Sigmoid colon (tissue), 6 donors: ENCODE measurements at regions not wholly inside any gene's neighbourhood (a gene's known extent, or its start where the extent isn't known, plus 50 kb on each side); places are given as distances from the start of the nearest gene placed in this dataset.

ENCODE experiments used
- DNase-seq: peaks from one replicate; pipeline ENCODE4 v3.0.0-alpha.2; 2019
- H3K27ac ChIP-seq, 4 donors: fragments of 200-600 bp; sonication (generic); one replicate each; pipeline ENCODE4 v1.5.1; 2016 to 2019; ENCODE audit warnings: mild to moderate bottlenecking in 1 of 4
- H3K27me3 ChIP-seq, 3 donors: fragments of 200-600 bp; sonication (generic); one replicate each; pipeline ENCODE4 v1.5.1; 2019; ENCODE audit warnings: mild to moderate bottlenecking in 1 of 3
- H3K36me3 ChIP-seq, 4 donors: fragments of 200-600 bp; sonication (generic); one replicate each; pipeline ENCODE4 v1.5.1; 2016 to 2019
- H3K4me1 ChIP-seq, 4 donors: fragments of 200-600 bp; sonication (generic); one replicate each; pipeline ENCODE4 v1.5.1; 2017 to 2019
- H3K4me3 ChIP-seq, 4 donors: fragments of 200-600 bp; sonication (generic); one replicate each; pipeline ENCODE4 v1.5.1; 2017 to 2019; ENCODE audit warnings: mild to moderate bottlenecking in 2 of 4, moderate library complexity in 1 of 4
- H3K9me3 ChIP-seq, 4 donors: fragments of 200-600 bp in 3 of 4; sonication (generic) in 3 of 4; one replicate each; pipeline versions ENCODE4 v1.5.1 to v1.6.1; 2013 to 2019
- EP300 ChIP-seq, 4 donors: sonication (generic); formaldehyde crosslinking; IDR thresholded peaks; one replicate each; pipeline ENCODE4 v1.6.1; 2017; ENCODE audit warnings: antibody characterized with exemption in 4 of 4
- POLR2A ChIP-seq, 2 donors: fragments of 450-650 bp; IDR thresholded peaks; one replicate each; pipeline ENCODE4 v1.6.1; 2016; ENCODE audit warnings: antibody characterized with exemption in 2 of 2, mild to moderate bottlenecking in 2 of 2, moderate library complexity in 2 of 2
- POLR2AphosphoS5 ChIP-seq, 4 donors: sonication (generic); formaldehyde crosslinking; IDR thresholded peaks; one replicate each; pipeline ENCODE4 v1.6.1; 2017; ENCODE audit warnings: antibody characterized with exemption in 4 of 4
- WGBS, 2 donors: extraction: QIAGEN DNeasy Blood & Tissue Kit; methylation state at CpG; one replicate each; pipeline ENCODE4 v1.1.7; 2013; 5-methylcytosine and 5-hydroxymethylcytosine counted together
- intact Hi-C: fragments of 100-400 bp; cut with DNase I; formaldehyde crosslinking; loops from one replicate; pipeline ENCODE4 v1.15.1; 2023
- TF ChIP-seq, protein P1 (sequence below), 4 experiments: fragments of 450-650 bp in 3 of 4; fragments of 200-600 bp in 1 of 4; IDR thresholded peaks; one replicate each; pipeline ENCODE4 v1.5.1; 2016 to 2019; ENCODE audit warnings: antibody characterized with exemption in 4 of 4, mild to moderate bottlenecking in 3 of 4, moderate library complexity in 2 of 4
- donor health status: healthy with polysubstance abuse.
- donor health status: healthy.

DNA sequence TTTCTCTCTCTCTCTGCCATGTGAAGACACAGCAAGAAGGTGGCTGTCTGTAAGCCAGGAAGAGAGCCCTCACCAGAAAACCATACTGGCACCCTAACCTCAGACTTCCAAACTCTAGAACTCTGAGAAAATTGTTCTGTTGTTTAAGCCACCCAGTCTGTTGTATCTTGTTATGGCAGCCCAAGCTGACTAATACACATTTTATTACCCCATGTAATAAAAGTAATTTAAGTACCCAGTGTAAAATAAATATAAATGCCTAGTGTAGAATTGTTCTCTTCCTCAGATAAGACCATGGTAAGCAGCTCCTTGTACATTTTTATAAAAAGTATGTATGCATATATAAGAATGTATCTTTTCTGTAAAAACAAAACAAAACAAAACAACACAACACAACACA, 119.7 kb downstream of the DTL start:
- TF ChIP-seq EP300 (IDR thresholded peaks at IDR 0.05) (no peak), POLR2A (IDR thresholded peaks at IDR 0.05) (no peak), POLR2AphosphoS5 (IDR thresholded peaks at IDR 0.05) (no peak)
- TF ChIP-seq, protein P1, sequence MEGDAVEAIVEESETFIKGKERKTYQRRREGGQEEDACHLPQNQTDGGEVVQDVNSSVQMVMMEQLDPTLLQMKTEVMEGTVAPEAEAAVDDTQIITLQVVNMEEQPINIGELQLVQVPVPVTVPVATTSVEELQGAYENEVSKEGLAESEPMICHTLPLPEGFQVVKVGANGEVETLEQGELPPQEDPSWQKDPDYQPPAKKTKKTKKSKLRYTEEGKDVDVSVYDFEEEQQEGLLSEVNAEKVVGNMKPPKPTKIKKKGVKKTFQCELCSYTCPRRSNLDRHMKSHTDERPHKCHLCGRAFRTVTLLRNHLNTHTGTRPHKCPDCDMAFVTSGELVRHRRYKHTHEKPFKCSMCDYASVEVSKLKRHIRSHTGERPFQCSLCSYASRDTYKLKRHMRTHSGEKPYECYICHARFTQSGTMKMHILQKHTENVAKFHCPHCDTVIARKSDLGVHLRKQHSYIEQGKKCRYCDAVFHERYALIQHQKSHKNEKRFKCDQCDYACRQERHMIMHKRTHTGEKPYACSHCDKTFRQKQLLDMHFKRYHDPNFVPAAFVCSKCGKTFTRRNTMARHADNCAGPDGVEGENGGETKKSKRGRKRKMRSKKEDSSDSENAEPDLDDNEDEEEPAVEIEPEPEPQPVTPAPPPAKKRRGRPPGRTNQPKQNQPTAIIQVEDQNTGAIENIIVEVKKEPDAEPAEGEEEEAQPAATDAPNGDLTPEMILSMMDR (IDR thresholded peaks at IDR 0.05): no peak
- H3K27ac ChIP-seq: no peak overlapping the region
- no peak for DNase-seq
- no peak overlapping the region for H3K4me3 ChIP-seq
- no peaks in the 10 kb centered on the region for H3K4me1 ChIP-seq
- H3K9me3 ChIP-seq: peaks cover 0 to 5% (median 0%) of the 10 kb centered on the region in 4 donors
- H3K36me3 ChIP-seq: no peaks in the 10 kb centered on the region
- intact Hi-C loops: no loop called here
- H3K27me3 ChIP-seq: no peaks in the 10 kb centered on the region

DNA sequence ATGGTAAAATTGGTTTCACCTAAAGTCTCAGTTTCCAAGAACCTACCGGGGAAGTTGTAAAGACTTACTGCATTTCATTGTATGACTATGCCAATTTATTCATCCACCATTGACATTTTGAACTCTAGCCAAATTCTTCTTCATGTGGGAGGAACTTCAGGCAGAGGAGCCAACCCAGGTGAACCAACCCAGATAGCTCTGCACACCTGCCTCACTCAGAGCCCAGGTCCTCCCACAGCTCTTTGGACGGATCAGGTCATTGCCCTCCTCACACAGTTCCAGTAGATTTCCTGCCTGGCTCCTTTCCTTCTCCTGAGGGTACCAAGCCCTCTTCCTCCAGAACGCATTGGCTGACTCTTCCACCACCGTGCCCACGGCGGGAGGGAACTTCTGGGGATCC, 121.7 kb downstream of the DTL start:
- intact Hi-C loops: no loop called here
- Histone ChIP-seq H3K4me1 (peaks cover 0 to 15% (median 7%) of the 10 kb centered on the region in 4 donors), H3K36me3 (no peaks in the 10 kb centered on the region), H3K27me3 (no peaks in the 10 kb centered on the region), H3K27ac (no peak overlapping the region), H3K9me3 (peaks cover 0 to 5% (median 0%) of the 10 kb centered on the region in 4 donors), H3K4me3 (no peak overlapping the region)
- TF ChIP-seq POLR2A (IDR thresholded peaks at IDR 0.05) (no peak), EP300 (IDR thresholded peaks at IDR 0.05) (no peak), POLR2AphosphoS5 (IDR thresholded peaks at IDR 0.05) (no peak)
- TF ChIP-seq, protein P1 (IDR thresholded peaks at IDR 0.05): no peak
- no peak for DNase-seq
- WGBS, 2 donors: 70 to 83% methylated on average over 6 of the region's 6 CpGs

DNA sequence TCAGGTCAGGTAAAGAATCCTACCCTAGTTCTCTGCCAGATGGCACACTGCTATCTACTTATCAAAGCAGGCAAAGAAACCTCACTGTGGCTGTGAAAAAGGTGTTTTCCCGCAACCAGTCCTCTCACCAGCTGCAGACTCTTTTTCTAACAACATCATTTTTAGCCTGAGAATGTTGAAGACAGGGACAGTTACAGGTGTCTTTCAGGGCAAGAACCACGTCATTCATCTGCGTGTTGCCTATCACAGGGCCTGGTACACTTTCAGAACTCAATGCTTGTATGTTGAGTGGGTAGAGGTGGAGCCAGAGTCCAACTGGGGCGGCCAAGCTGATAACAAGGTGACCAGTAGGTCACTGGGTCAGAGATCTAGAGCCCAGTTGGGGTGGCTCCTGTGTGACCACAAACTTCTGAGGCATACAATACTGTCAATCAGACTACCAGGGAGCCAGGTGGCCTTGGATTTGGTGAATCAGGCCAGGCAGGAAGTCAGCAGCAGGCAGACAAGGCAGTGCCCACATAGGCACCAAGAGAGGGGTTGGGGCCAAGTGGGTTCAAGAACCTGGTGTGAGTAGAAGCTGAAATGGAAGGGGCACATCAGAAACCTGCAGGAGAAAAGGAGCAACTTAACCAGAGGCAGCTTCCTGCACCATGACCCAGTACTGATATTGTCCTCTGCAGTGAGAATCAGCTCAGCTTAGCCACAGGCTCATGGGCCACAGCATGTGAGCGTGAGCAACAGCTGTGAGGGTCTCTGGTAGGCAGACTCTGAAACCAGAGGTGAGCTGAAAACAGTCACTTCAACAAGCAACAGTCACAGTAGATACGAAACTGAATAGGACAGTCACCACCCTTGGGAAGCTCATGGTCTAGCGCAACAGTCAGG, 123.6 kb downstream of the DTL start:
- no peak for DNase-seq
- H3K36me3 ChIP-seq: no peaks in the 10 kb centered on the region
- no peak overlapping the region for H3K27ac ChIP-seq
- H3K4me3 ChIP-seq: no peak overlapping the region
- peaks cover 0 to 5% (median 0%) of the 10 kb centered on the region in 4 donors for H3K9me3 ChIP-seq
- intact Hi-C loops: no loop called here
- peaks cover 0 to 25% (median 19%) of the 10 kb centered on the region in 4 donors for H3K4me1 ChIP-seq
- TF ChIP-seq POLR2A (IDR thresholded peaks at IDR 0.05) (no peak), POLR2AphosphoS5 (IDR thresholded peaks at IDR 0.05) (no peak), EP300 (IDR thresholded peaks at IDR 0.05) (no peak)
- TF ChIP-seq, protein P1 (IDR thresholded peaks at IDR 0.05): no peak
- 85 to 94% methylated on average over 7 of the region's 7 CpGs for WGBS, 2 donors
- H3K27me3 ChIP-seq: no peaks in the 10 kb centered on the region

DNA sequence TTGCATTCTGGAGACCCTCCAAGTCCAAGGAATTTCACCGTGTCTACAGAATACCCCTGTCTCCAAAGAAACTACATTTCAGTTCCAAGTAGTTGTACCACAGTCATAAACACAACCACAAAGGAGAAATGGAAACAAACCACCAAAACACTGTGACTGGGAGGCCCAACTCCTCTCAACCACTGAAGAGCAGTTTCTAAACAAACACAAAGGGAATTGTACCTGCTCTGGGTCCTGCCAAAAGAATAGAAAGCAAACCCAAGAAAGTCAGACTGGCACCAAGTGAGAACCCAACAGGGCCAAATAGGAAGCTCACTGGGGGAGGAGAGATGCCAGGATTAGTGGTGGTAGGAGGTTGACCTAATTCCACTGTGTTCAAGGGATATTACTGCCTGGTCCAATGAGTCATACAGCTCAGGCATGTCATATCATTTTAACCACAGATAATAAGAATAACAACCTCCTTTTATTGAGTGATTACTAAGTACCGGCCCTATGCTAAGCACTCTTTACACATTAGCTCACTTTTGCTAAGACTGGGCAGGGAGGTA, 123.9 kb upstream of the PPP2R5A start:
- H3K27me3 ChIP-seq: no peaks in the 10 kb centered on the region

More for the DNA sequence above, 123.9 kb upstream of the PPP2R5A start:
- Histone ChIP-seq H3K9me3 (no peaks in the 10 kb centered on the region), H3K4me3 (no peak overlapping the region), H3K36me3 (no peaks in the 10 kb centered on the region), H3K4me1 (peaks cover 0 to 25% (median 19%) of the 10 kb centered on the region in 4 donors), H3K27ac (peak overlapping the region in 1 of 4 donors; percentile 2)
- 54 to 70% methylated on average over 2 of the region's 2 CpGs for WGBS, 2 donors
- TF ChIP-seq, protein P1 (IDR thresholded peaks at IDR 0.05): no peak
- TF ChIP-seq POLR2A (IDR thresholded peaks at IDR 0.05) (no peak), EP300 (IDR thresholded peaks at IDR 0.05) (no peak), POLR2AphosphoS5 (IDR thresholded peaks at IDR 0.05) (no peak)
- no peak for DNase-seq
- intact Hi-C loops: loop anchor here (5.0 kb wide), 2 partner anchors 71 to 126 kb away; partner anchors contain the start of gene PPP2R5A
